SKM-1 treated with dmso at 0.1 percent for 144 hours (cell line): ENCODE measurements at regions not wholly inside any gene's neighbourhood (a gene's known extent, or its start where the extent isn't known, plus 50 kb on each side); places are given as distances from the start of the nearest gene placed in this dataset.

Source experiments
- DNase-seq: peaks from one replicate; lab custom pipeline; 2025; ENCODE audit not compliant: unreplicated experiment; lab: John Stamatoyannopoulos, UW

DNA sequence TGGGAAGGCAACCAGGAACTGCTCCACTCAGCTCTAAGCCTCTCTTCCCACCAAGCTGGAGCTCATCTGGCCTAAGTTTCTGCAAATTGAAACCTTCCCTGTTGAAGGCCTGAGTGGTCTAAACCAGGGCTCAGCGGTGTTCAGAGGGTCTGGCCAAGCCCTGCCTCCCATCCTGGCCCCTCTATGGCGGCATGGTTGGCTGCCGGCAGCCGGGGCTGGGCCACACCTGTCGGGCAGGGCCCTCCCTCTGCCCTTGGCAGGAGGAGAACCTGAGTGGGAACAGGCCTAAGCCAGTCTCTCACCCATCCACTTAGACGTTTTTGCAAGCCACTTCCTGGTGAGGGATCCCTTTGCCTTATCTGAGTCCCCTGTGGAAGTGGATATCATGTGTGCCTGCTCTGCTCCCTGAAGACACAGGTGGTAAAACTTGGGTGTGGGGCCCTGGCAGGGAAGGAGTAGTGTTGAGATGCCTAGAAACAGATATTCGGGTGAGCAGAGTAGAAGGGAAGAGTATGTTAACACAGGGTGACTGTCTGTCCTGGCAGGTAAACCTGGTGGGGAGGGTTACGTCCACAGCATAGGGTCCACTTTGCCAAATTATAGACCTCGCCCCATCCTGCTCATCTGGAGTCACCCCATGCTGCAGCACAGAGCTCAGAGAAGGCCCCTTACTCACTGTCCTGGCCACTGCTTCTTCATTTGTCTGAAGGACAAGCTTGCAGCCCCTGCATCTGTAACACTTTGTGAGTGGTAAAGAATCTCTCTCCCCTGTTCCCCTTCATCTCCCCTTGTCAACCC lies 63.0 kb upstream of the SIX2 start:
- no peak for DNase-seq

DNA sequence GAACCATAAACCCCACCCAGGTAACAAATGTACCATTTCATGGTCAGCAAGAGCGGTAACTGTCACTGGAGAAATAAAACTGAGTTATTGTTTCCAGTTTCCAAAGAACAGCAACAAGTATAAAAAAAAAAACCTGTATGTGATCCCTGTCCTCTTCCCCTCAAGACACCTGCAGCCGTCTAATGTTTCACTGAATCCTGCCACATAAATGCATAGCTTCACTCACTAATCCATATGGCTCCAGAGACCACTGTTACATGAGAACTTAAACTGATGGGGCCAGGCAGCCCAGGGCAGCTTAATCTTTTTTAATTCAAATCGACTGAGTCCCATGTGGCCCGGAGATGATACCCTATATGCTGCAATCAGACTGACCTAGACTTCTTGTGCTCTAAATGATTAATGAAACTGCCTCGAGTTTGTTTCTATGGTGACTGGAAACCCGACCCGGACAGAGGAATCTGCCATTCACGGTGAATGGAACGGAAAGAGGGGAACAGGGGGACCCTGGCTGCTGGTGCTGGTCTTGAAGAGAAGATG lies 60.9 kb upstream of the SIX2 start:
- DNase-seq = no peak

DNA sequence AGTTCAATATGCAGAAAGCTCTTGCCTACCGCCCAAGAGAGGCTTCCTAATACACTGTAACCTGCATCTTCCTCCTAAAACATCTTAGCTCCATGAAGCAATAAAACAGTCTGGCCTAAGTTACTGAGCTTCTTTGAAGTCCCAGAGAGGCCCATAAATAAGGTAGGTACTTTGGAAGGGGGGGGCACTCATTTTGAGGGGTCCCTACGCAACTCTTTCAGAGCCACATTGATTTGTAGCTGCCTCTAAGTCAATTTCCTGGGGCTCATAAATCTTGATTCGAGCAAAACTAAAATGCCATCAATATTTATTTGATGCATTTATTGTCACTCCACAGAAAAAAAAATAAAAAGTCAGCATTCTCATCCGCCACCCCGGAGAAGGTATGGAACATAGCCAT lies 60.4 kb upstream of the SIX2 start:
- no peak for DNase-seq

DNA sequence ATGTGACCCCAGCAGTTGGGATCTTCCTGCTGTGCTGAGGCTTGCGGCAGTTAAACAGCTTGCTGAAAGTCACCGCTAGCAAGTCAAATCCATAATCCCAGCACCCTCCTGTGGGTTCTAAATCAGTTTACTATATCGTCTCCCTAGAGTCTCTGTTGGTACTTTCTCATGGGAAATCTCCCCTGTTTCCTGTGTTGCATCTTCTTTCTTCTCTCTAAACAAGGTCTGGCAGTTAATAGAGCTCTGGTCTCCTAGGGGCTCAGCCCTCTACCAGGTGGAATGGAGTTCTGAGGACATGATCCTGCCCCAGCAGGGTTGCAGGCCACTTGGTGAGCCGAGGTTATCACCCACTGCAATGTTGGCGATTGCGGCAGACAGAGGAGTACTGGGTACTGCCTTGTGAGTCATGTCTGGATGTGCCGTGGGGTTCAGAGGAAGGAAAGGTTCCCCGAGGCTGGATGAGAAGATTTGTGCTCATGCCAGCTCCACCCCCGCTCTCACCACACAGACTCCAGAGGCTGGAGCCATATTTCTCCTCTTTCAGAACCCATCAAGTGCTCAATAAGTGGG lies 59.4 kb upstream of the SIX2 start:
- DNase-seq = no peak

DNA sequence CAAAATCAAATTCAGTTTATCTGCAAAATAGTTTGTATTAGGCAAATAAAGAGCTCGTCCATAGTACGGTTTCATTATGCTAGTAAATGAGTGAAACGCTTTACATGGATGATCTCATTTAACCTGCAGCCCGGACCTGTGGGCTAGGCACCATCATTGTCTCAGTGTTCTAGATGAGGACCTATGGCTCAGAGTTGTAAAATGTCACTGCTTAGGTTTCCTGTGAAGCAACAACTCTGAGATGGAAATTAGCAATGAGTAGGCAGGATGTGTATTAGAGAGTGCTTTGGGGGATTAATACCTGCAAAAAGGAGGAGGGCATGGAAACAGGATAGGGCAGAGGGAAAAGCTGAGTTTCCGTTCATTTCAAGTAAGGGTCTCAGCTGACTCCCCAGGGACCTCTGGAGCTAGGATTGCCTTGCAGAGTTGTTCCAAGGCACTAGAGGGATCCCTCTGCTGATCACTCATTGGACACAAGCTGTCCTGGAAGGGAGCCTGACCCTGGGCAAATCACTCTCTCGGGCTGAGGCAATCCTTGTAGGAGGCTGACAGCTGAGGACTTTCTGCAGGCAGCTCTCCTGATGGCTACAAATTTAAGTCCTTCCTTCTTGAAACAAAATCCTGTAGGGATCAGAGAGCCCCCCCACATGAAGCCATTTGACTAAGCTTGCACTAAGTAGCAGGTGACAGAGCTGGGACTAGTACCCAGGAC lies 58.8 kb upstream of the SIX2 start:
- DNase-seq = no peak
